Mammary epithelial cell (primary cell): ENCODE measurements at regions not wholly inside any gene's neighbourhood (a gene's known extent, or its start where the extent isn't known, plus 50 kb on each side); places are given as distances from the start of the nearest gene placed in this dataset.

Experiments
- EZH2 ChIP-seq: IDR thresholded peaks from 2 replicates; pipeline ENCODE4 v1.6.1; 2012; ENCODE audit warnings: low read length, inconsistent platforms, borderline replicate concordance
- TF ChIP-seq, protein P1 (sequence below), 2 donors: IDR thresholded peaks in 1 of 2; conservative IDR thresholded peaks in 1 of 2; 2 replicates each; pipeline ENCODE4 v1.5.1; 2011 to 2012; ENCODE audit warnings: inconsistent platforms in 2 of 2, low read length in 2 of 2, mild to moderate bottlenecking in 2 of 2, control low read depth in 1 of 2, low read depth in 1 of 2; ENCODE audit not compliant: insufficient read depth in 1 of 2; ENCODE audit errors: extremely low read depth in 1 of 2

GRCh38 chr4:137213372-137214173 lies 318.7 kb downstream of the PCDH18 start:
- TF ChIP-seq, protein P1, sequence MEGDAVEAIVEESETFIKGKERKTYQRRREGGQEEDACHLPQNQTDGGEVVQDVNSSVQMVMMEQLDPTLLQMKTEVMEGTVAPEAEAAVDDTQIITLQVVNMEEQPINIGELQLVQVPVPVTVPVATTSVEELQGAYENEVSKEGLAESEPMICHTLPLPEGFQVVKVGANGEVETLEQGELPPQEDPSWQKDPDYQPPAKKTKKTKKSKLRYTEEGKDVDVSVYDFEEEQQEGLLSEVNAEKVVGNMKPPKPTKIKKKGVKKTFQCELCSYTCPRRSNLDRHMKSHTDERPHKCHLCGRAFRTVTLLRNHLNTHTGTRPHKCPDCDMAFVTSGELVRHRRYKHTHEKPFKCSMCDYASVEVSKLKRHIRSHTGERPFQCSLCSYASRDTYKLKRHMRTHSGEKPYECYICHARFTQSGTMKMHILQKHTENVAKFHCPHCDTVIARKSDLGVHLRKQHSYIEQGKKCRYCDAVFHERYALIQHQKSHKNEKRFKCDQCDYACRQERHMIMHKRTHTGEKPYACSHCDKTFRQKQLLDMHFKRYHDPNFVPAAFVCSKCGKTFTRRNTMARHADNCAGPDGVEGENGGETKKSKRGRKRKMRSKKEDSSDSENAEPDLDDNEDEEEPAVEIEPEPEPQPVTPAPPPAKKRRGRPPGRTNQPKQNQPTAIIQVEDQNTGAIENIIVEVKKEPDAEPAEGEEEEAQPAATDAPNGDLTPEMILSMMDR (conservative IDR thresholded peaks at IDR 0.05 in 1 of 2, IDR thresholded peaks at IDR 0.05 in 1 of 2; ENCODE audit: extremely low read depth in 1 of 2, insufficient read depth in 1 of 2, low read depth in 1 of 2, low read length in 2 of 2), result no peak
- TF ChIP-seq EZH2, result no peak
